HepG2 (cell line): ENCODE measurements at regions not wholly inside any gene's neighbourhood (a gene's known extent, or its start where the extent isn't known, plus 50 kb on each side); places are given as distances from the start of the nearest gene placed in this dataset.

ENCODE experiments used
- ATRX ChIP-seq: sonication (generic); formaldehyde crosslinking; IDR thresholded peaks from 2 replicates; pipeline ENCODE4 v1.4.0; 2020; ENCODE audit warnings: missing genetic modification reagents, borderline replicate concordance
- DRAP1 ChIP-seq: IDR thresholded peaks from 2 replicates; pipeline ENCODE4 v1.6.1; 2016; ENCODE audit warnings: missing genetic modification reagents, missing compliant biosample characterization
- FOSL2 ChIP-seq: sonication (generic); formaldehyde crosslinking; IDR thresholded peaks from 2 replicates; pipeline ENCODE4 v1.4.0; 2020; ENCODE audit warnings: missing genetic modification reagents
- FOXP4 ChIP-seq: sonication (generic); formaldehyde crosslinking; IDR thresholded peaks from 2 replicates; pipeline ENCODE4 v1.4.0; 2020; ENCODE audit warnings: missing genetic modification reagents
- HMGXB3 ChIP-seq: sonication (generic); formaldehyde crosslinking; IDR thresholded peaks from 2 replicates; pipeline ENCODE4 v1.4.0; 2020; ENCODE audit warnings: missing genetic modification reagents, borderline replicate concordance
- HOXA3 ChIP-seq: sonication (generic); formaldehyde crosslinking; IDR thresholded peaks from 2 replicates; pipeline ENCODE4 v1.5.0; 2020; ENCODE audit warnings: missing genetic modification reagents
- KDM3A ChIP-seq: IDR thresholded peaks from 2 replicates; pipeline ENCODE4 v1.6.1; 2018; ENCODE audit warnings: low read depth, missing compliant biosample characterization
- MAZ ChIP-seq, 2 experiments: sonication (generic) in 1 of 2; formaldehyde crosslinking in 1 of 2; IDR thresholded peaks; 2 replicates each; pipeline versions ENCODE4 v1.5.0 to v1.6.1; 2012 to 2020; ENCODE audit warnings: low read depth in 2 of 2, mild to moderate bottlenecking in 2 of 2, borderline replicate concordance in 1 of 2, improper control_type of control experiment in 1 of 2, low read length in 1 of 2, missing genetic modification reagents in 1 of 2, moderate library complexity in 1 of 2
- ZFP90 ChIP-seq: sonication (generic); formaldehyde crosslinking; IDR thresholded peaks from 2 replicates; pipeline ENCODE4 v1.8.0; 2022; ENCODE audit warnings: missing genetic modification reagents, mild to moderate bottlenecking, inconsistent platforms, borderline replicate concordance
- ZMYM4 ChIP-seq: sonication (generic); formaldehyde crosslinking; IDR thresholded peaks from 2 replicates; pipeline ENCODE4 v1.8.1; 2023; ENCODE audit warnings: mild to moderate bottlenecking, missing genetic modification reagents
- ZNF414 ChIP-seq: sonication (generic); formaldehyde crosslinking; IDR thresholded peaks from 2 replicates; pipeline ENCODE4 v1.5.0; 2020; ENCODE audit warnings: missing genetic modification reagents
- ZNF614 ChIP-seq: IDR thresholded peaks from 2 replicates; pipeline ENCODE4 v1.6.1; 2018; ENCODE audit warnings: missing biosample characterization, missing genetic modification reagents, inconsistent platforms, borderline replicate concordance
- TF ChIP-seq, protein P1 (sequence below): IDR thresholded peaks from 2 replicates; pipeline ENCODE4 v1.6.1; 2016; ENCODE audit warnings: mild to moderate bottlenecking
- TF ChIP-seq, protein P2 (sequence below), 2 experiments: IDR thresholded peaks; 2 replicates each; pipeline ENCODE4 v1.6.1; 2011 to 2012; ENCODE audit warnings: low read length in 2 of 2, borderline replicate concordance in 1 of 2, low read depth in 1 of 2, mild to moderate bottlenecking in 1 of 2, moderate library complexity in 1 of 2

DNA sequence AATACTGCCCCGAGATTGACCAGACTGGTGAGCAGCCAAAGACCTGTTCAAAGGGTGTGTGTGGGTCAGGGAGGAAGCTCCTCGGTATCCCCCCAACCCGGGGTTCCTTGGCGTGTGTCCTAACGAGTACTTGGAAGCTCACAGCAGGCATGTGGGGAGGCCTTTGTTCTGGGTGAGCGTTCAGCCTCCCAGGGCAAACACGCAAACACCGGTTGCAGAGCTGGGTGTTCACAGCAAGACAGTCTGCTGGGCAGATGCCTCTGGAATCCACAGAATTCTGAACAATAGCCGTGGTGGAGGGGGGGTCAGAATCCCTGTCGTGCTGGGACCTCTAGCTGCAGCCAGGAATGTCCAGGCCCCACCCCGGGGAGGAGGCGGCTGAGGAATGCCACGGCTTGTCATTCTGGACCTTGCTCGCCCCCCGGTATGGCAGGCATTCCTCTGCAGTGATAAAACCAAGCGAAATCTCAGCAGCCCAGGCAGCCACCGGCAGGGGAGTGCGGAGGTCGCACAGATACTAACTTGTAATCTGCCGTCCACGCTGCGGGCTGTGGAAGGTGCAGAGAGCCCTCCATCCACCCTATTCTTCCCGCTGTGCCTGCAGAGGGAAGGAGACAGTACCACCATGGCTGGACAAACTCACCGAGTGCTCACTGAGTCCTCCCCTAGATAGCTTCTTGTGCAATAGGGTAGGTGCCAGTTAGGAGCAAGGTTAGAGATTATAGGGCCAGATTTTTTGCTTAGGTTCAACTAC, 77.8 kb upstream of the METTL9 start (continued):
- TF ChIP-seq, protein P1, sequence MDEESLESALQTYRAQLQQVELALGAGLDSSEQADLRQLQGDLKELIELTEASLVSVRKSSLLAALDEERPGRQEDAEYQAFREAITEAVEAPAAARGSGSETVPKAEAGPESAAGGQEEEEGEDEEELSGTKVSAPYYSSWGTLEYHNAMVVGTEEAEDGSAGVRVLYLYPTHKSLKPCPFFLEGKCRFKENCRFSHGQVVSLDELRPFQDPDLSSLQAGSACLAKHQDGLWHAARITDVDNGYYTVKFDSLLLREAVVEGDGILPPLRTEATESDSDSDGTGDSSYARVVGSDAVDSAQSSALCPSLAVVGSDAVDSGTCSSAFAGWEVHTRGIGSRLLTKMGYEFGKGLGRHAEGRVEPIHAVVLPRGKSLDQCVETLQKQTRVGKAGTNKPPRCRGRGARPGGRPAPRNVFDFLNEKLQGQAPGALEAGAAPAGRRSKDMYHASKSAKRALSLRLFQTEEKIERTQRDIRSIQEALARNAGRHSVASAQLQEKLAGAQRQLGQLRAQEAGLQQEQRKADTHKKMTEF (CRISPR knock-in tag) = peak; percentile 98
- peak; percentile 92 for TF ChIP-seq ATRX (CRISPR knock-in tag)
- TF ChIP-seq, protein P2, sequence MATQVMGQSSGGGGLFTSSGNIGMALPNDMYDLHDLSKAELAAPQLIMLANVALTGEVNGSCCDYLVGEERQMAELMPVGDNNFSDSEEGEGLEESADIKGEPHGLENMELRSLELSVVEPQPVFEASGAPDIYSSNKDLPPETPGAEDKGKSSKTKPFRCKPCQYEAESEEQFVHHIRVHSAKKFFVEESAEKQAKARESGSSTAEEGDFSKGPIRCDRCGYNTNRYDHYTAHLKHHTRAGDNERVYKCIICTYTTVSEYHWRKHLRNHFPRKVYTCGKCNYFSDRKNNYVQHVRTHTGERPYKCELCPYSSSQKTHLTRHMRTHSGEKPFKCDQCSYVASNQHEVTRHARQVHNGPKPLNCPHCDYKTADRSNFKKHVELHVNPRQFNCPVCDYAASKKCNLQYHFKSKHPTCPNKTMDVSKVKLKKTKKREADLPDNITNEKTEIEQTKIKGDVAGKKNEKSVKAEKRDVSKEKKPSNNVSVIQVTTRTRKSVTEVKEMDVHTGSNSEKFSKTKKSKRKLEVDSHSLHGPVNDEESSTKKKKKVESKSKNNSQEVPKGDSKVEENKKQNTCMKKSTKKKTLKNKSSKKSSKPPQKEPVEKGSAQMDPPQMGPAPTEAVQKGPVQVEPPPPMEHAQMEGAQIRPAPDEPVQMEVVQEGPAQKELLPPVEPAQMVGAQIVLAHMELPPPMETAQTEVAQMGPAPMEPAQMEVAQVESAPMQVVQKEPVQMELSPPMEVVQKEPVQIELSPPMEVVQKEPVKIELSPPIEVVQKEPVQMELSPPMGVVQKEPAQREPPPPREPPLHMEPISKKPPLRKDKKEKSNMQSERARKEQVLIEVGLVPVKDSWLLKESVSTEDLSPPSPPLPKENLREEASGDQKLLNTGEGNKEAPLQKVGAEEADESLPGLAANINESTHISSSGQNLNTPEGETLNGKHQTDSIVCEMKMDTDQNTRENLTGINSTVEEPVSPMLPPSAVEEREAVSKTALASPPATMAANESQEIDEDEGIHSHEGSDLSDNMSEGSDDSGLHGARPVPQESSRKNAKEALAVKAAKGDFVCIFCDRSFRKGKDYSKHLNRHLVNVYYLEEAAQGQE (IDR thresholded peaks at IDR 0.05; ENCODE audit: borderline replicate concordance in 1 of 2, low read depth in 1 of 2, low read length in 2 of 2) = peak in 1 of 2 experiments; percentile 38; a peak in 1 of 4 replicates
- TF ChIP-seq FOXP4 (CRISPR knock-in tag) = peak; percentile 92
- TF ChIP-seq KDM3A (CRISPR knock-in tag) = peak; percentile 99
- TF ChIP-seq ZMYM4 (CRISPR knock-in tag) = peak; percentile 81
- TF ChIP-seq DRAP1 (CRISPR knock-in tag) = peak; percentile 96
- TF ChIP-seq HMGXB3 (CRISPR knock-in tag) = peak; percentile 93; the same call in 1 of the 2 replicates
- peak; percentile 99 for TF ChIP-seq ZNF614 (CRISPR knock-in tag)
- TF ChIP-seq ZFP90 = peak; percentile 92; the same call in 1 of the 2 replicates
- peak; percentile 62 for TF ChIP-seq ZNF414 (CRISPR knock-in tag)
- TF ChIP-seq MAZ (IDR thresholded peaks at IDR 0.05; ENCODE audit: borderline replicate concordance, low read depth, low read length) = peak; percentile 87; the same call in 1 of the 2 replicates
- TF ChIP-seq MAZ (CRISPR knock-in tag; IDR thresholded peaks at IDR 0.05; ENCODE audit: low read depth) = peak; percentile 89; the same call in 1 of the 2 replicates
- TF ChIP-seq HOXA3 = peak; percentile 97
- peak; percentile 88 for TF ChIP-seq FOSL2
